ENCODE measurements at regions not wholly inside any gene's neighbourhood (a gene's known extent, or its start where the extent isn't known, plus 50 kb on each side); places are given as distances from the start of the nearest gene placed in this dataset.

- TF ChIP-seq CTCF (IDR thresholded peaks at IDR 0.05; ENCODE audit: insufficient read depth, low read depth, low read length): no peak
- no peak for DNase-seq (ENCODE audit: low read depth)
- H3K4me3 ChIP-seq (ENCODE audit: low read depth, low read length): no peak overlapping the region
Observed at GRCh38 chr7:51645702-51646298, 329.2 kb upstream of the COBL start.

GRCh38 chr7:51645255-51645654 lies 328.6 kb upstream of the COBL start:
- no peak overlapping the region for H3K4me3 ChIP-seq (ENCODE audit: low read depth, low read length)
- no peak for TF ChIP-seq CTCF (IDR thresholded peaks at IDR 0.05; ENCODE audit: insufficient read depth, low read depth, low read length)
- DNase-seq (ENCODE audit: low read depth): no peak

GRCh38 chr7:51644216-51644615 lies 327.6 kb upstream of the COBL start:
- no peak for TF ChIP-seq CTCF (IDR thresholded peaks at IDR 0.05; ENCODE audit: insufficient read depth, low read depth, low read length)

GRCh38 chr7:51640841-51641240 lies 324.2 kb upstream of the COBL start:
- DNase-seq (ENCODE audit: low read depth): no peak
- no peak for TF ChIP-seq CTCF (IDR thresholded peaks at IDR 0.05; ENCODE audit: insufficient read depth, low read depth, low read length)
- H3K4me3 ChIP-seq (ENCODE audit: low read depth, low read length): no peak overlapping the region

More at GRCh38 chr7:51644216-51644615, 327.6 kb upstream of the COBL start:
- no peak for DNase-seq (ENCODE audit: low read depth)
- H3K4me3 ChIP-seq (ENCODE audit: low read depth, low read length): no peak overlapping the region

- DNase-seq (ENCODE audit: low read depth): no peak
- no peak for TF ChIP-seq CTCF (IDR thresholded peaks at IDR 0.05; ENCODE audit: insufficient read depth, low read depth, low read length)
- no peak overlapping the region for H3K4me3 ChIP-seq (ENCODE audit: low read depth, low read length)
Observed at GRCh38 chr7:51639661-51640334, 323.2 kb upstream of the COBL start.

GRCh38 chr7:51636503-51636902 lies 319.9 kb upstream of the COBL start:
- H3K4me3 ChIP-seq (ENCODE audit: low read depth, low read length): no peak overlapping the region
- DNase-seq (ENCODE audit: low read depth): no peak
- no peak for TF ChIP-seq CTCF (IDR thresholded peaks at IDR 0.05; ENCODE audit: insufficient read depth, low read depth, low read length)

All from fibroblast of villous mesenchyme (primary cell).